Ammon's horn (tissue), 1 donor: ENCODE measurements at regions not wholly inside any gene's neighbourhood (a gene's known extent, or its start where the extent isn't known, plus 50 kb on each side); places are given as distances from the start of the nearest gene placed in this dataset.
"Not testable (repeated sequence)": the region's sequence is repeated elsewhere in the genome, so short reads cannot be mapped to it uniquely, and the experiment has no call there.

Experiments
- DNase-seq: peaks from one replicate; pipeline ENCODE4 v3.0.0-alpha.2; 2016; ENCODE audit warnings: low spot score

- no peak for DNase-seq
Measured at GRCh38 chrX:40373025-40373424, 207.7 kb upstream of the ATP6AP2 start.

GRCh38 chrX:40371376-40371775 lies 209.4 kb upstream of the ATP6AP2 start:
- DNase-seq: no peak

GRCh38 chrX:40368611-40369061 lies 212.1 kb upstream of the ATP6AP2 start:
- no peak for DNase-seq

- DNase-seq: no peak
Measured at GRCh38 chrX:40366661-40367060, 214.1 kb upstream of the ATP6AP2 start.

- DNase-seq: not testable (repeated sequence)
Measured at GRCh38 chrX:40362291-40362690, 218.5 kb upstream of the ATP6AP2 start.

- DNase-seq: no peak
Measured at GRCh38 chrX:40360557-40360956, 220.2 kb upstream of the ATP6AP2 start.

- no peak for DNase-seq
Measured at GRCh38 chrX:40359593-40359992, 221.2 kb upstream of the ATP6AP2 start.

- DNase-seq: no peak
Measured at GRCh38 chrX:40358994-40359393, 221.8 kb upstream of the ATP6AP2 start.

GRCh38 chrX:40349251-40349650 lies 231.5 kb upstream of the ATP6AP2 start:
- DNase-seq: no peak

GRCh38 chrX:40346379-40346778 lies 234.4 kb upstream of the ATP6AP2 start:
- no peak for DNase-seq

- no peak for DNase-seq
Measured at GRCh38 chrX:40343319-40343718, 237.5 kb upstream of the ATP6AP2 start.

GRCh38 chrX:40340116-40340515 lies 240.7 kb upstream of the ATP6AP2 start:
- DNase-seq: no peak

GRCh38 chrX:40333344-40333743 lies 235.6 kb upstream of the BCOR start:
- no peak for DNase-seq

- no peak for DNase-seq
Measured at GRCh38 chrX:40331762-40332161, 234.0 kb upstream of the BCOR start.

- DNase-seq: no peak
Measured at GRCh38 chrX:40331353-40331752, 233.6 kb upstream of the BCOR start.

- no peak for DNase-seq
Measured at GRCh38 chrX:40329616-40330015, 231.9 kb upstream of the BCOR start.

GRCh38 chrX:40327085-40327484 lies 229.3 kb upstream of the BCOR start:
- no peak for DNase-seq

GRCh38 chrX:40326186-40326965 lies 228.6 kb upstream of the BCOR start:
- DNase-seq: no peak

GRCh38 chrX:40325161-40325560 lies 227.4 kb upstream of the BCOR start:
- DNase-seq: no peak

GRCh38 chrX:40323977-40324376 lies 226.2 kb upstream of the BCOR start:
- no peak for DNase-seq

- DNase-seq: no peak
Measured at GRCh38 chrX:40320819-40321218, 223.1 kb upstream of the BCOR start.

GRCh38 chrX:40318801-40319200 lies 221.0 kb upstream of the BCOR start:
- no peak for DNase-seq

GRCh38 chrX:40318076-40318475 lies 220.3 kb upstream of the BCOR start:
- no peak for DNase-seq

- no peak for DNase-seq
Measured at GRCh38 chrX:40316502-40316901, 218.7 kb upstream of the BCOR start.
